HFF-Myc (cell line): ENCODE measurements at regions not wholly inside any gene's neighbourhood (a gene's known extent, or its start where the extent isn't known, plus 50 kb on each side); places are given as distances from the start of the nearest gene placed in this dataset.

Experiments used
- DNase-seq: peaks from one replicate; pipeline ENCODE4 v3.0.0-alpha.2; 2011; ENCODE audit warnings: low read depth; ENCODE audit errors: extremely low read depth
- H3K4me3 ChIP-seq: replicated peaks from 2 replicates; pipeline ENCODE4 v1.5.1; 2011; ENCODE audit warnings: low read depth, mild to moderate bottlenecking, control low read depth, low read length
- TF ChIP-seq, protein P1 (sequence below): IDR thresholded peaks from 2 replicates; pipeline ENCODE4 v1.5.1; 2012; ENCODE audit warnings: mild to moderate bottlenecking, low read depth, low read length, control low read depth; ENCODE audit errors: missing control alignments

GRCh38 chr1:47612819-47613218, 175.0 kb downstream of the FOXD2 start:
- H3K4me3 ChIP-seq = no peak overlapping the region
- TF ChIP-seq, protein P1, sequence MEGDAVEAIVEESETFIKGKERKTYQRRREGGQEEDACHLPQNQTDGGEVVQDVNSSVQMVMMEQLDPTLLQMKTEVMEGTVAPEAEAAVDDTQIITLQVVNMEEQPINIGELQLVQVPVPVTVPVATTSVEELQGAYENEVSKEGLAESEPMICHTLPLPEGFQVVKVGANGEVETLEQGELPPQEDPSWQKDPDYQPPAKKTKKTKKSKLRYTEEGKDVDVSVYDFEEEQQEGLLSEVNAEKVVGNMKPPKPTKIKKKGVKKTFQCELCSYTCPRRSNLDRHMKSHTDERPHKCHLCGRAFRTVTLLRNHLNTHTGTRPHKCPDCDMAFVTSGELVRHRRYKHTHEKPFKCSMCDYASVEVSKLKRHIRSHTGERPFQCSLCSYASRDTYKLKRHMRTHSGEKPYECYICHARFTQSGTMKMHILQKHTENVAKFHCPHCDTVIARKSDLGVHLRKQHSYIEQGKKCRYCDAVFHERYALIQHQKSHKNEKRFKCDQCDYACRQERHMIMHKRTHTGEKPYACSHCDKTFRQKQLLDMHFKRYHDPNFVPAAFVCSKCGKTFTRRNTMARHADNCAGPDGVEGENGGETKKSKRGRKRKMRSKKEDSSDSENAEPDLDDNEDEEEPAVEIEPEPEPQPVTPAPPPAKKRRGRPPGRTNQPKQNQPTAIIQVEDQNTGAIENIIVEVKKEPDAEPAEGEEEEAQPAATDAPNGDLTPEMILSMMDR = no peak
- no peak for DNase-seq

- no peak overlapping the region for H3K4me3 ChIP-seq
- TF ChIP-seq, protein P1 = no peak
- DNase-seq = no peak
Measured at GRCh38 chr1:47616036-47616435, 178.2 kb downstream of the FOXD2 start.

- no peak for DNase-seq
- H3K4me3 ChIP-seq = no peak overlapping the region
- TF ChIP-seq, protein P1 = no peak
Measured at GRCh38 chr1:47616906-47617305, 179.1 kb downstream of the FOXD2 start.

DNA sequence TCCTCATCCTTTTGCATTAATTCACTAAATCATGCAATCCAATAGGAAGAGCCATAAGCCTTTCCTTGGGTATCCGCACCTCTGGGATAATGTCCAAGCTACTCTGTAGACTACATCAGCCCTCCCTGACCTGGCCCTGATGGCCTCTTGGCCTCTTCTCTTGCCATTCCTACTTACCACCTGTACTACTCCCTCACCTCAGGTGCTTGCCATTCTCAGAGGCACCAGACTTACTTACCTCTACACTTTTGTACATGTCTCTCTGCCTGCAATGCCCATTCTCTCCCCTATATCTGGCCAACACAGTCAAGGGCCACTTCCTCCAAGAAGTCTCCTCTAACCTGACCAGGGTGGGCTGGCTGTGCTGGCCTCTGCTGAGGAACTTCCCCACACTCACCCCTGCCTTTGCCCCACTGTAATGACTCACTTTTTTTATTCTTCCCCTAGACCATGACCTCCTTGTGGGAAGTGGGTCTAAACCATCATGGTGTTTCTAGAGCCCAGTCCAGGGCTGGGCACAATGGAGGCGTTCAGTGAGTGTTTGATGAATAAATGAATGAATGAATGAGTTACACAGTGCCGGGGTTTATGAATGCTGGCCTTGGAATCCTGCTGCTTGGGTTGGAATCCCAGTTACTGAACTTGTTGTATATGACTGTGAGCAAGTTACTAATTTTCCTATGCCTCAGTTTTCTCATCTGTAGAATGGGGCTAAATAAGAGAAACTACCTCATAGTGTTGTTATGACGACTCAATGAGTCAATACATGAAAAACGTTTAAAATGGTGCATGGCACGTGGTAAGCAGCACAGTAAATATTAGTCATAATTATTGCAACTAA, 179.8 kb downstream of the FOXD2 start:
- TF ChIP-seq, protein P1 = no peak
- no peak for DNase-seq

DNA sequence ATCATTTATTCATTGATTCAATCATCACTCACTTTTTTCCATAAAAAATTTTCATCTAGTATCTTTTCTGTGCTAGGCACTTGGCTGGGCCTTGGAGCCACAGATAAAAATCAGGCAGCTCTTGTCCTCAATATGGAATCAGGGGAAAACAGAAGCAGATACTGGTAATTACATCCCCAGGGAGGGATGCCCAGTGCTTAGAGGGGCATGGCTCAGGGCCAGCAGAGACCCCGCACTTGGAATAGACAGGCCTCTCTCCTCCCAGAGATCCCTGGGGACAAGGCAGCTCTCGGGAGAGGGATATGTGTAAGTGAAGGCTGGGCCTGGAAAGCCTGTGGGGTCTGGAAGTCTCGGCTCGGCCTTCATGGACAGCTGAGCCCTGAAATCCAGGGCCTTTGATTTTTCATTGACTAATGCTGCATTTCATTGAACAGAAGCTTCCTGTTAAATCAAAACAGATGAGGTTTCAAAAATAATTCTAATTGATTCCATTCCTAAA, 180.4 kb downstream of the FOXD2 start:
- no peak for DNase-seq
- TF ChIP-seq, protein P1 = no peak
- no peak overlapping the region for H3K4me3 ChIP-seq

More for the DNA sequence above, 179.8 kb downstream of the FOXD2 start:
- no peak overlapping the region for H3K4me3 ChIP-seq

DNA sequence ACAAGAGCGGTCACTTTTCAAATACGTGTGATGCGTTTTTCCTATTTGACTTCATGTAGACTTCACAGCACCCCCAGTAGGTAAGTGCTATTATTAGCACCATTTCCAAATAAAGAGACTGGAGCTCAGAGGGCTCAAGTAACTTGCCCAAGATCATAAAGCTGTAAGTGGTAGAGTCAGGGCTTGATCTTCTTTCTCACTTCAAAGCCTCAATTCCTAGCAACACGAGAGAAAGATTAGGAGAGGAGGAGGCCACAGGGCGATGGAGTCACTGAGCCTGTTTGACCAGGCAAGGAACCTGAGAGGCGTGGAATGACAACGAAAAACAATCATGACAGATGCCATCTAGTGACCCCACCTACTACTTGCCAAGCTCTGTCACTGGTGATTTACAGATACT, 181.0 kb downstream of the FOXD2 start:
- no peak overlapping the region for H3K4me3 ChIP-seq
- TF ChIP-seq, protein P1 = no peak
- DNase-seq = no peak
